HL-60 (cell line): ENCODE measurements at regions not wholly inside any gene's neighbourhood (a gene's known extent, or its start where the extent isn't known, plus 50 kb on each side); places are given as distances from the start of the nearest gene placed in this dataset.

Experiments
- DNase-seq, 2 experiments: peaks; one replicate each; pipeline ENCODE4 v3.0.0-alpha.2; 2010 to 2020; ENCODE audit warnings: low read depth in 1 of 2, low spot score in 1 of 2
- H3K27ac ChIP-seq: fragments of 250-450 bp; sonication (Bioruptor Pico); replicated peaks from 2 replicates; pipeline ENCODE4 v1.5.1; 2020; ENCODE audit warnings: mild to moderate bottlenecking, moderate library complexity
- H3K27me3 ChIP-seq: fragments of 250-450 bp; sonication (Bioruptor Pico); 2 replicates; pipeline ENCODE4 v1.5.1; 2021; ENCODE audit warnings: mild to moderate bottlenecking, moderate library complexity; ENCODE audit not compliant: insufficient read depth, poor library complexity, severe bottlenecking
- H3K4me3 ChIP-seq: replicated peaks from 2 replicates; pipeline ENCODE4 v1.5.1; 2011; ENCODE audit warnings: mild to moderate bottlenecking, control low read depth, low read length; ENCODE audit not compliant: insufficient read depth
- CTCF ChIP-seq: IDR thresholded peaks from one replicate; pipeline ENCODE4 v1.5.1; 2011; ENCODE audit warnings: low read length, control low read depth, inconsistent platforms; ENCODE audit not compliant: insufficient read depth
- GABPA ChIP-seq: IDR thresholded peaks from 2 replicates; pipeline ENCODE4 v1.6.1; 2012; ENCODE audit warnings: low read depth
- POLR2AphosphoS5 ChIP-seq: IDR thresholded peaks from 2 replicates; pipeline ENCODE4 v1.6.1; 2012; ENCODE audit warnings: low read depth
- REST ChIP-seq: IDR thresholded peaks from 2 replicates; pipeline ENCODE4 v1.6.1; 2012; ENCODE audit warnings: low read depth; ENCODE audit not compliant: insufficient replicate concordance
- SPI1 ChIP-seq: IDR thresholded peaks from 2 replicates; pipeline ENCODE4 v1.6.1; 2012; ENCODE audit warnings: low read depth, mild to moderate bottlenecking, borderline replicate concordance

- Histone ChIP-seq H3K27me3 (no peaks in the 10 kb centered on the region), H3K27ac (no peak overlapping the region), H3K4me3 (no peak overlapping the region)
- no peak for DNase-seq
- no peak for TF ChIP-seq SPI1
These were observed 541.6 kb upstream of the FZD8 start for GRCh38 chr10:36183726-36184125.

GRCh38 chr10:36183056-36183455 is 541.0 kb upstream of the FZD8 start:
- no peaks in the 10 kb centered on the region for H3K27me3 ChIP-seq
- H3K27ac ChIP-seq = no peak overlapping the region
- no peak overlapping the region for H3K4me3 ChIP-seq
- no peak for TF ChIP-seq POLR2AphosphoS5
- no peak for TF ChIP-seq REST
- no peak for TF ChIP-seq SPI1
- no peak for TF ChIP-seq GABPA
- no peak for TF ChIP-seq CTCF
- DNase-seq = no peak

GRCh38 chr10:36182606-36183005 is 540.5 kb upstream of the FZD8 start:
- no peak for DNase-seq
- Histone ChIP-seq H3K27ac (no peak overlapping the region), H3K4me3 (no peak overlapping the region), H3K27me3 (no peaks in the 10 kb centered on the region)
- TF ChIP-seq REST (no peak), CTCF (no peak), SPI1 (no peak), POLR2AphosphoS5 (no peak), GABPA (no peak)

- no peak overlapping the region for H3K4me3 ChIP-seq
- no peak for DNase-seq
- no peak for TF ChIP-seq REST
- TF ChIP-seq GABPA = no peak
- no peak for TF ChIP-seq CTCF
- no peak for TF ChIP-seq POLR2AphosphoS5
- no peak for TF ChIP-seq SPI1
- H3K27ac ChIP-seq = no peak overlapping the region
- no peaks in the 10 kb centered on the region for H3K27me3 ChIP-seq
These were observed 540.1 kb upstream of the FZD8 start for GRCh38 chr10:36182179-36182566.
